ENCODE measurements at regions not wholly inside any gene's neighbourhood (a gene's known extent, or its start where the extent isn't known, plus 50 kb on each side); places are given as distances from the start of the nearest gene placed in this dataset.
A peak's percentile ranks its signal among the peaks of the same experiment; 100 is the strongest.

DNA sequence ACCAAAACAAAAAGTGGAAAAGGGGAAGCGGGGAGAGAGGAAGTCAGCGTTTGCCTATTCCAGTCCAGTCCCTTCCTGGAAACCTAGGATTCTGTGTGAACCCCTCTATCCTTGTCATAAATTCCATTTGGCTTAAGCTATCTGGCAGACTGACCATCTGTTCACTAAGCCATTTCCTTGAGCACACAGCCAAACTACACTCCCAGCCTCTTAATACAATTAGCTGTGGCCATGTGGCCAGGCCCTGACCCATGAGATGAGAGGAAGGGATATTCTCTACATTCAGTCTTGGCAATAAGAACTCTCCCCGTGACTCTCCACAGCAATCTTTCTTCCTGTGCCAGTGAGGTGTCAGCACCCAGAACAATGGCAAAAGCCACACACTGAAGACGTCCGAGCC is 424.8 kb downstream of the TLE1 start:
- H3K23ac ChIP-seq (ENCODE audit: low read depth, low read length, poor library complexity), result no peak overlapping the region

DNA sequence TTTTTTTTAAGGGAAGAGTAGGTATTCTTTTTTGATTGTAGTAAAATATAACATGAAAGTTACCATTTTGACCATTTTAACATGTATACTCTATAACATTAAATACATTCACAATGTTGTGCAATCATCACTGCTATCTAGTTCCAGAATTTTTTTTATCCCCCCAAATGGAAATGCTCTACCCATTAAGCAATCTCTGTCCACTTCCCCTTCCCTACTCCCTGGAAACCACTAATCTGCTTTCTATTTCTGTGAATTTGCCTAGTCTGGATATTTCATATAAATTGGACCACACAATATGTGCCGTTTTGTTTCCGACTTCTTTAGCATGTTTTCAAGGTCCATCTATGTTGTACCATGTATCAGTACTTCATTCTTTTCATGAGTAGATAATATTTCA is 429.5 kb downstream of the TLE1 start:
- H3K79me1 ChIP-seq (ENCODE audit: low read depth, low read length), result no peaks in the 10 kb centered on the region
- H2AK5ac ChIP-seq (ENCODE audit: low read depth, low read length), result no peak overlapping the region
- no peak overlapping the region for H3K23ac ChIP-seq (ENCODE audit: low read depth, low read length, poor library complexity)
- no peak overlapping the region for H3K18ac ChIP-seq (ENCODE audit: low read length)
- no CpG with 5 or more reads among the region's 2 CpGs for WGBS, 2 donors (ENCODE audit: extremely low coverage in 2 of 2, insufficient read length in 2 of 2, insufficient replicate concordance in 1 of 2)
- H3K4me3 ChIP-seq (ENCODE audit: low read length in 2 of 2), result no peak overlapping the region
- H3K4me1 ChIP-seq (ENCODE audit: control insufficient read depth in 2 of 2, insufficient read depth in 1 of 2, low read depth in 1 of 2, low read length in 2 of 2), result peaks cover 0 to 10% of the 10 kb centered on the region in 2 donors
- H3K4ac ChIP-seq (ENCODE audit: low read length), result no peak overlapping the region
- DNase-seq (ENCODE audit: low spot score), result no peak
- no peak overlapping the region for H2BK12ac ChIP-seq (ENCODE audit: low read length)
- H3K14ac ChIP-seq (ENCODE audit: low read length), result no peak overlapping the region
- H4K8ac ChIP-seq (ENCODE audit: low read depth, low read length), result no peak overlapping the region
- H3K4me2 ChIP-seq (ENCODE audit: insufficient read depth, low read length, poor library complexity, severe bottlenecking), result no peak overlapping the region
- H3K9me3 ChIP-seq (replicated peaks in 1 of 2; ENCODE audit: control insufficient read depth in 2 of 2, insufficient read depth in 1 of 2, low read depth in 1 of 2, low read length in 2 of 2), result no peaks in the 10 kb centered on the region
- no peak overlapping the region for H2AFZ ChIP-seq (ENCODE audit: low read length)
- no peak overlapping the region for H4K91ac ChIP-seq (ENCODE audit: low read depth, low read length, poor library complexity)
- no peak overlapping the region for H3K27ac ChIP-seq (replicated peaks; ENCODE audit: low read length)
- H2BK5ac ChIP-seq (ENCODE audit: low read length), result no peak overlapping the region
- no peak overlapping the region for H2BK120ac ChIP-seq (ENCODE audit: low read depth, low read length)
- no peak overlapping the region for H2BK15ac ChIP-seq (ENCODE audit: low read length)
- no peak overlapping the region for H3K9ac ChIP-seq (ENCODE audit: low read depth, low read length, poor library complexity)
- H3K27me3 ChIP-seq (ENCODE audit: control insufficient read depth in 3 of 3, insufficient read depth in 3 of 3, low read depth in 1 of 3, low read length in 3 of 3), result no peaks in the 10 kb centered on the region
- no peaks in the 10 kb centered on the region for H3K36me3 ChIP-seq (replicated peaks in 1 of 2; ENCODE audit: control insufficient read depth in 2 of 2, insufficient read depth in 2 of 2, low read length in 2 of 2)

More for the DNA sequence above, 424.8 kb downstream of the TLE1 start:
- Histone ChIP-seq H3K4me3 (ENCODE audit: low read length in 2 of 2) (no peak overlapping the region), H3K79me1 (ENCODE audit: low read depth, low read length) (no peaks in the 10 kb centered on the region), H2BK15ac (ENCODE audit: low read length) (no peak overlapping the region), H3K9me3 (replicated peaks in 1 of 2; ENCODE audit: control insufficient read depth in 2 of 2, insufficient read depth in 1 of 2, low read depth in 1 of 2, low read length in 2 of 2) (peaks cover 0 to 2% of the 10 kb centered on the region in 2 donors), H3K27ac (replicated peaks; ENCODE audit: low read length) (no peak overlapping the region), H3K27me3 (ENCODE audit: control insufficient read depth in 3 of 3, insufficient read depth in 3 of 3, low read depth in 1 of 3, low read length in 3 of 3) (no peaks in the 10 kb centered on the region), H3K9ac (ENCODE audit: low read depth, low read length, poor library complexity) (no peak overlapping the region), H3K36me3 (replicated peaks in 1 of 2; ENCODE audit: control insufficient read depth in 2 of 2, insufficient read depth in 2 of 2, low read length in 2 of 2) (no peaks in the 10 kb centered on the region), H2BK5ac (ENCODE audit: low read length) (no peak overlapping the region), H3K4ac (ENCODE audit: low read length) (no peak overlapping the region), H2BK120ac (ENCODE audit: low read depth, low read length) (no peak overlapping the region), H3K4me1 (ENCODE audit: control insufficient read depth in 2 of 2, insufficient read depth in 1 of 2, low read depth in 1 of 2, low read length in 2 of 2) (peaks cover 0 to 3% of the 10 kb centered on the region in 2 donors), H3K4me2 (ENCODE audit: insufficient read depth, low read length, poor library complexity, severe bottlenecking) (no peak overlapping the region), H2AFZ (ENCODE audit: low read length) (no peak overlapping the region), H2AK5ac (ENCODE audit: low read depth, low read length) (no peak overlapping the region), H3K14ac (ENCODE audit: low read length) (no peak overlapping the region), H4K91ac (ENCODE audit: low read depth, low read length, poor library complexity) (no peak overlapping the region), H4K8ac (ENCODE audit: low read depth, low read length) (no peak overlapping the region), H3K18ac (ENCODE audit: low read length) (no peak overlapping the region), H2BK12ac (ENCODE audit: low read length) (no peak overlapping the region)
- WGBS, 2 donors (ENCODE audit: extremely low coverage in 2 of 2, insufficient read length in 2 of 2, insufficient replicate concordance in 1 of 2), result no CpG with 5 or more reads among the region's 5 CpGs
- no peak for DNase-seq (ENCODE audit: low spot score)

DNA sequence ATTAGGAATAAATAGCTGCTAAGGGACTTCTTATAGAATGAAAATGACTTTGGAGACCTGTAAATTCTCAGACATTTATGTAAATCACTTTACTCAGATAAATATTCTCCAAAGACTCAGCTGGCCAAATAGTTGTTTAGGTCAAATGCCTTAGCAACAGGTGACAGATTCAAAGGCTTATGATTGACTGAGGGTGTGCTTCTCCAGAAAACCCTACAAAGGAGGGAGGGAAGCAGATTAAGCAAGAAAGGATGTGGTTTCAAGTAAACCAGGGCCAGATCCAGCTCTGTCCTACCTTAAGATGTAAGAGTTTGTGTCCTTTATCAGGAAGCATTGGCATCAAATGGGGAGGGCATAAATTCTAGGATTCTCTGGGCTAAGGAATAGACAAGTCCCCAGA is 433.0 kb downstream of the TLE1 start:
- Histone ChIP-seq H2BK12ac (ENCODE audit: low read length) (no peak overlapping the region), H3K14ac (ENCODE audit: low read length) (no peak overlapping the region), H3K79me1 (ENCODE audit: low read depth, low read length) (no peaks in the 10 kb centered on the region), H2BK15ac (ENCODE audit: low read length) (no peak overlapping the region), H2BK5ac (ENCODE audit: low read length) (no peak overlapping the region), H3K18ac (ENCODE audit: low read length) (no peak overlapping the region), H4K8ac (ENCODE audit: low read depth, low read length) (no peak overlapping the region), H3K27ac (replicated peaks; ENCODE audit: low read length) (peak overlapping the region; percentile 52), H3K9me3 (replicated peaks in 1 of 2; ENCODE audit: control insufficient read depth in 2 of 2, insufficient read depth in 1 of 2, low read depth in 1 of 2, low read length in 2 of 2) (no peaks in the 10 kb centered on the region), H2AK5ac (ENCODE audit: low read depth, low read length) (no peak overlapping the region), H2BK120ac (ENCODE audit: low read depth, low read length) (no peak overlapping the region), H3K27me3 (ENCODE audit: control insufficient read depth in 3 of 3, insufficient read depth in 3 of 3, low read depth in 1 of 3, low read length in 3 of 3) (no peaks in the 10 kb centered on the region), H3K4me2 (ENCODE audit: insufficient read depth, low read length, poor library complexity, severe bottlenecking) (no peak overlapping the region), H3K4me1 (ENCODE audit: control insufficient read depth in 2 of 2, insufficient read depth in 1 of 2, low read depth in 1 of 2, low read length in 2 of 2) (peaks cover 0 to 7% of the 10 kb centered on the region in 2 donors), H3K36me3 (replicated peaks in 1 of 2; ENCODE audit: control insufficient read depth in 2 of 2, insufficient read depth in 2 of 2, low read length in 2 of 2) (no peaks in the 10 kb centered on the region), H4K91ac (ENCODE audit: low read depth, low read length, poor library complexity) (no peak overlapping the region), H3K4me3 (ENCODE audit: low read length in 2 of 2) (no peak overlapping the region), H3K9ac (ENCODE audit: low read depth, low read length, poor library complexity) (no peak overlapping the region), H3K4ac (ENCODE audit: low read length) (no peak overlapping the region), H2AFZ (ENCODE audit: low read length) (no peak overlapping the region), H3K23ac (ENCODE audit: low read depth, low read length, poor library complexity) (no peak overlapping the region)
- no peak for DNase-seq (ENCODE audit: low spot score)

DNA sequence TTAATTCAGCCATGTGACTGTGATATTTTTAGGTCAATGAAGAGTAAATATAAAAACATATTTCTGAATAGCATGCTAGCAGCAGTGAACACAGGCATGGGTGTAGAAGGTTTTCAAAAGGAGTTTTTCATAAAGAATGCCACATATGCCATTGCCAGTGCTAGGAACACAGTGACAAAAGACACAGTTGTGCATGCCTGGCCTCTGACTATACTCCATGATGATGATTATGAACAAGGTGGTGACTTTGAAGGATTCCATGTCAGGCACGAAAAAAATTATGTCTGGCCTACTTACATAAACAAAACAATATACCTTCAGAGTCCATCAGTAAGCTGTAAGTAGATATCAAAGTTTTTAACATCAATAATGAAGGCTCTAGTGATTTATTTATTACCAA is 438.7 kb downstream of the TLE1 start:
- Histone ChIP-seq H3K79me1 (ENCODE audit: low read depth, low read length) (no peaks in the 10 kb centered on the region), H3K36me3 (replicated peaks in 1 of 2; ENCODE audit: control insufficient read depth in 2 of 2, insufficient read depth in 2 of 2, low read length in 2 of 2) (no peaks in the 10 kb centered on the region), H3K14ac (ENCODE audit: low read length) (no peak overlapping the region), H4K91ac (ENCODE audit: low read depth, low read length, poor library complexity) (no peak overlapping the region), H3K18ac (ENCODE audit: low read length) (no peak overlapping the region), H2AFZ (ENCODE audit: low read length) (no peak overlapping the region), H3K4me3 (ENCODE audit: low read length in 2 of 2) (no peak overlapping the region), H3K9ac (ENCODE audit: low read depth, low read length, poor library complexity) (no peak overlapping the region), H2BK12ac (ENCODE audit: low read length) (no peak overlapping the region), H2AK5ac (ENCODE audit: low read depth, low read length) (no peak overlapping the region), H2BK15ac (ENCODE audit: low read length) (no peak overlapping the region), H4K8ac (ENCODE audit: low read depth, low read length) (no peak overlapping the region), H2BK120ac (ENCODE audit: low read depth, low read length) (no peak overlapping the region), H3K23ac (ENCODE audit: low read depth, low read length, poor library complexity) (no peak overlapping the region), H3K27me3 (ENCODE audit: control insufficient read depth in 3 of 3, insufficient read depth in 3 of 3, low read depth in 1 of 3, low read length in 3 of 3) (no peaks in the 10 kb centered on the region), H3K9me3 (replicated peaks in 1 of 2; ENCODE audit: control insufficient read depth in 2 of 2, insufficient read depth in 1 of 2, low read depth in 1 of 2, low read length in 2 of 2) (no peaks in the 10 kb centered on the region), H3K4ac (ENCODE audit: low read length) (no peak overlapping the region), H3K4me1 (ENCODE audit: control insufficient read depth in 2 of 2, insufficient read depth in 1 of 2, low read depth in 1 of 2, low read length in 2 of 2) (no peaks in the 10 kb centered on the region), H3K27ac (replicated peaks; ENCODE audit: low read length) (no peak overlapping the region), H2BK5ac (ENCODE audit: low read length) (no peak overlapping the region), H3K4me2 (ENCODE audit: insufficient read depth, low read length, poor library complexity, severe bottlenecking) (no peak overlapping the region)
- no CpG with 5 or more reads among the region's 1 CpG for WGBS, 2 donors (ENCODE audit: extremely low coverage in 2 of 2, insufficient read length in 2 of 2, insufficient replicate concordance in 1 of 2)
- DNase-seq (ENCODE audit: low spot score), result no peak
